Thyroid gland (tissue), 4 donors: ENCODE measurements at regions not wholly inside any gene's neighbourhood (a gene's known extent, or its start where the extent isn't known, plus 50 kb on each side); places are given as distances from the start of the nearest gene placed in this dataset.

Experiments used
- CTCF ChIP-seq, 6 experiments: fragments of 200-600 bp in 3 of 6; fragments of 450-650 bp in 3 of 6; sonication (generic) in 3 of 6; IDR thresholded peaks; one replicate each; pipeline ENCODE4 v1.5.1; 2016 to 2019; ENCODE audit warnings: antibody characterized with exemption in 6 of 6, mild to moderate bottlenecking in 2 of 6, inconsistent platforms in 1 of 6, moderate library complexity in 1 of 6
- POLR2A ChIP-seq, 2 donors: fragments of 450-650 bp; IDR thresholded peaks; one replicate each; pipeline ENCODE4 v1.6.1; 2017; ENCODE audit warnings: antibody characterized with exemption in 2 of 2, mild to moderate bottlenecking in 2 of 2, moderate library complexity in 1 of 2

GRCh38 chr16:22633799-22634198, 123.1 kb downstream of the NPIPB5 start:
- no peak for TF ChIP-seq POLR2A (IDR thresholded peaks at IDR 0.05)
- TF ChIP-seq CTCF (IDR thresholded peaks at IDR 0.05) = no peak
